GM21528 (cell line): ENCODE measurements at regions not wholly inside any gene's neighbourhood (a gene's known extent, or its start where the extent isn't known, plus 50 kb on each side); places are given as distances from the start of the nearest gene placed in this dataset.

Source experiments
- ATAC-seq: cut with Tn5 transposase; IDR thresholded peaks from one replicate; pipeline ENCODE4 v1.9.1; 2021; ENCODE audit warnings: mild to moderate bottlenecking, moderate library complexity; ENCODE audit not compliant: unreplicated experiment, low FRiP score

GRCh38 chr2:60331115-60331809 is 222.2 kb downstream of the BCL11A start:
- no peak for ATAC-seq

- ATAC-seq, result no peak
These were observed 224.2 kb downstream of the BCL11A start for GRCh38 chr2:60329225-60329624.

GRCh38 chr2:60324536-60324935 is 228.9 kb downstream of the BCL11A start:
- ATAC-seq, result no peak

- ATAC-seq, result no peak
These were observed 231.6 kb downstream of the BCL11A start for GRCh38 chr2:60321816-60322215.

- no peak for ATAC-seq
These were observed 232.7 kb downstream of the BCL11A start for GRCh38 chr2:60320724-60321123.

GRCh38 chr2:60319031-60319547 is 234.4 kb downstream of the BCL11A start:
- no peak for ATAC-seq

GRCh38 chr2:60318544-60318943 is 234.9 kb downstream of the BCL11A start:
- ATAC-seq, result no peak

- ATAC-seq, result peak; percentile 81
These were observed 235.6 kb downstream of the BCL11A start for GRCh38 chr2:60317844-60318243.

- ATAC-seq, result no peak
These were observed 236.4 kb downstream of the BCL11A start for GRCh38 chr2:60317034-60317386.

GRCh38 chr2:60316381-60317033 is 236.9 kb downstream of the BCL11A start:
- no peak for ATAC-seq

GRCh38 chr2:60313470-60314172 is 239.8 kb downstream of the BCL11A start:
- ATAC-seq, result no peak

- ATAC-seq, result peak; percentile 66
These were observed 240.8 kb downstream of the BCL11A start for GRCh38 chr2:60312618-60313017.

- peak; percentile 40 for ATAC-seq
These were observed 241.9 kb downstream of the BCL11A start for GRCh38 chr2:60311524-60311923.

- no peak for ATAC-seq
These were observed 243.4 kb downstream of the BCL11A start for GRCh38 chr2:60309941-60310660.

GRCh38 chr2:60309336-60309735 is 244.1 kb downstream of the BCL11A start:
- ATAC-seq, result no peak

- ATAC-seq, result no peak
These were observed 247.1 kb downstream of the BCL11A start for GRCh38 chr2:60306267-60306861.

GRCh38 chr2:60303680-60304079 is 249.8 kb downstream of the BCL11A start:
- no peak for ATAC-seq

- ATAC-seq, result no peak
These were observed 250.9 kb downstream of the BCL11A start for GRCh38 chr2:60302377-60303126.

GRCh38 chr2:60301726-60302125 is 251.7 kb downstream of the BCL11A start:
- no peak for ATAC-seq

GRCh38 chr2:60299179-60299578 is 254.3 kb downstream of the BCL11A start:
- no peak for ATAC-seq
